Glutamatergic neuron (in vitro differentiated cells): ENCODE measurements at regions not wholly inside any gene's neighbourhood (a gene's known extent, or its start where the extent isn't known, plus 50 kb on each side); places are given as distances from the start of the nearest gene placed in this dataset.

Experiments used
- DNase-seq: peaks from one replicate; pipeline ENCODE4 v3.0.0; 2022
- H3K27ac Mint-ChIP-seq: one replicate; pipeline ENCODE4 v1.8.0; 2020; ENCODE audit warnings: mild to moderate bottlenecking, mixed read lengths, inconsistent platforms; ENCODE audit not compliant: unreplicated experiment
- H3K27me3 Mint-ChIP-seq: one replicate; pipeline ENCODE4 v1.8.0; 2020; ENCODE audit warnings: mild to moderate bottlenecking, moderate library complexity, mixed read lengths, inconsistent platforms; ENCODE audit not compliant: unreplicated experiment
- H3K36me3 Mint-ChIP-seq: one replicate; pipeline ENCODE4 v1.8.0; 2020; ENCODE audit warnings: mild to moderate bottlenecking, mixed read lengths, inconsistent platforms; ENCODE audit not compliant: unreplicated experiment
- H3K4me1 Mint-ChIP-seq: one replicate; pipeline ENCODE4 v1.8.0; 2020; ENCODE audit warnings: mild to moderate bottlenecking, low read depth, mixed read lengths, inconsistent platforms; ENCODE audit not compliant: unreplicated experiment
- H3K4me3 Mint-ChIP-seq: one replicate; pipeline ENCODE4 v1.8.0; 2020; ENCODE audit warnings: mild to moderate bottlenecking, mixed read lengths, inconsistent platforms; ENCODE audit not compliant: unreplicated experiment
- H3K9me3 Mint-ChIP-seq: one replicate; pipeline ENCODE4 v1.8.0; 2020; ENCODE audit warnings: mild to moderate bottlenecking, moderate library complexity, mixed read lengths, inconsistent platforms; ENCODE audit not compliant: unreplicated experiment
- TF ChIP-seq, protein P1 (sequence below): fragments of 200-600 bp; sonication (generic); IDR thresholded peaks from one replicate; pipeline ENCODE4 v1.5.0; 2021; ENCODE audit not compliant: partially characterized antibody, unreplicated experiment

- DNase-seq = no peak
- Mint-ChIP-seq H3K4me1 (no peaks in the 10 kb centered on the region), H3K4me3 (no peak overlapping the region), H3K27me3 (no peaks in the 10 kb centered on the region), H3K27ac (no peak overlapping the region), H3K36me3 (peaks cover 6% of the 10 kb centered on the region), H3K9me3 (peaks cover 11% of the 10 kb centered on the region)
- TF ChIP-seq, protein P1, sequence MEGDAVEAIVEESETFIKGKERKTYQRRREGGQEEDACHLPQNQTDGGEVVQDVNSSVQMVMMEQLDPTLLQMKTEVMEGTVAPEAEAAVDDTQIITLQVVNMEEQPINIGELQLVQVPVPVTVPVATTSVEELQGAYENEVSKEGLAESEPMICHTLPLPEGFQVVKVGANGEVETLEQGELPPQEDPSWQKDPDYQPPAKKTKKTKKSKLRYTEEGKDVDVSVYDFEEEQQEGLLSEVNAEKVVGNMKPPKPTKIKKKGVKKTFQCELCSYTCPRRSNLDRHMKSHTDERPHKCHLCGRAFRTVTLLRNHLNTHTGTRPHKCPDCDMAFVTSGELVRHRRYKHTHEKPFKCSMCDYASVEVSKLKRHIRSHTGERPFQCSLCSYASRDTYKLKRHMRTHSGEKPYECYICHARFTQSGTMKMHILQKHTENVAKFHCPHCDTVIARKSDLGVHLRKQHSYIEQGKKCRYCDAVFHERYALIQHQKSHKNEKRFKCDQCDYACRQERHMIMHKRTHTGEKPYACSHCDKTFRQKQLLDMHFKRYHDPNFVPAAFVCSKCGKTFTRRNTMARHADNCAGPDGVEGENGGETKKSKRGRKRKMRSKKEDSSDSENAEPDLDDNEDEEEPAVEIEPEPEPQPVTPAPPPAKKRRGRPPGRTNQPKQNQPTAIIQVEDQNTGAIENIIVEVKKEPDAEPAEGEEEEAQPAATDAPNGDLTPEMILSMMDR = no peak
These were observed 241.5 kb upstream of the PITRM1 start for GRCh38 chr10:3413937-3414666.

- Mint-ChIP-seq H3K4me1 (no peaks in the 10 kb centered on the region), H3K9me3 (peaks cover 12% of the 10 kb centered on the region), H3K4me3 (no peak overlapping the region), H3K27me3 (no peaks in the 10 kb centered on the region), H3K36me3 (peaks cover 6% of the 10 kb centered on the region), H3K27ac (no peak overlapping the region)
- TF ChIP-seq, protein P1 = no peak
- DNase-seq = no peak
These were observed 240.1 kb upstream of the PITRM1 start for GRCh38 chr10:3412646-3413045.

GRCh38 chr10:3412071-3412582, 239.5 kb upstream of the PITRM1 start:
- Mint-ChIP-seq H3K4me3 (no peak overlapping the region), H3K9me3 (peaks cover 12% of the 10 kb centered on the region), H3K4me1 (no peaks in the 10 kb centered on the region), H3K27me3 (no peaks in the 10 kb centered on the region), H3K36me3 (peaks cover 6% of the 10 kb centered on the region), H3K27ac (no peak overlapping the region)
- TF ChIP-seq, protein P1 = no peak
- no peak for DNase-seq

- Mint-ChIP-seq H3K36me3 (peaks cover 10% of the 10 kb centered on the region), H3K4me1 (no peaks in the 10 kb centered on the region), H3K9me3 (peaks cover 12% of the 10 kb centered on the region), H3K4me3 (no peak overlapping the region), H3K27me3 (no peaks in the 10 kb centered on the region), H3K27ac (no peak overlapping the region)
- TF ChIP-seq, protein P1 = no peak
- no peak for DNase-seq
These were observed 238.5 kb upstream of the PITRM1 start for GRCh38 chr10:3411044-3411443.

DNA sequence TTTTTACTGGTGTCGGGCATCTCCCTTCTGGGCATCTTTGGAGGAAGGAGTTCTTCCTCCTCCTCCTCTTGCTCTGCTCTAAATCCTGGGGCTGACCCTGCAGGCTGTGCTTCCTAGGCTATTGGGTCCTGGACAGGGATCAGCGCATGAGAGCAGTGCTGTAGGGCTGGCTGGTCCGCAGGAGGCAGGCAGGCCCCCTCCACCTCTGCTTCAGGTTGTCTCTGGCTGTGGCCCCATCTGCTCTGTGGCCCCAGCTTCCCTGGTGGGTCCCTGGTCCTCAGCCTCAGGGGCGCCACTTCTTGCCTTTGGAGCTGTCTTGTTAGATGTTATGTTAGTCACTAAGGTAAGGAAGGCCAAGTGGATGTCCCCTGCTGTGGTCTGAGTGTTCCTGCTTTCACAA, 237.3 kb upstream of the PITRM1 start:
- Mint-ChIP-seq H3K9me3 (peaks cover 12% of the 10 kb centered on the region), H3K27ac (no peak overlapping the region), H3K27me3 (no peaks in the 10 kb centered on the region), H3K4me1 (no peaks in the 10 kb centered on the region), H3K4me3 (no peak overlapping the region), H3K36me3 (peaks cover 10% of the 10 kb centered on the region)
- TF ChIP-seq, protein P1 = no peak
- DNase-seq = no peak
